ENCODE measurements at regions not wholly inside any gene's neighbourhood (a gene's known extent, or its start where the extent isn't known, plus 50 kb on each side); places are given as distances from the start of the nearest gene placed in this dataset.

- H3K4me3 ChIP-seq (replicated peaks in 1 of 3; ENCODE audit: insufficient read depth in 1 of 3, low read depth in 1 of 3, low read length in 3 of 3): no peak overlapping the region
- TF ChIP-seq FOS (IDR thresholded peaks at IDR 0.05; ENCODE audit: borderline replicate concordance, insufficient read depth, low read length): no peak
- TF ChIP-seq, protein P1, sequence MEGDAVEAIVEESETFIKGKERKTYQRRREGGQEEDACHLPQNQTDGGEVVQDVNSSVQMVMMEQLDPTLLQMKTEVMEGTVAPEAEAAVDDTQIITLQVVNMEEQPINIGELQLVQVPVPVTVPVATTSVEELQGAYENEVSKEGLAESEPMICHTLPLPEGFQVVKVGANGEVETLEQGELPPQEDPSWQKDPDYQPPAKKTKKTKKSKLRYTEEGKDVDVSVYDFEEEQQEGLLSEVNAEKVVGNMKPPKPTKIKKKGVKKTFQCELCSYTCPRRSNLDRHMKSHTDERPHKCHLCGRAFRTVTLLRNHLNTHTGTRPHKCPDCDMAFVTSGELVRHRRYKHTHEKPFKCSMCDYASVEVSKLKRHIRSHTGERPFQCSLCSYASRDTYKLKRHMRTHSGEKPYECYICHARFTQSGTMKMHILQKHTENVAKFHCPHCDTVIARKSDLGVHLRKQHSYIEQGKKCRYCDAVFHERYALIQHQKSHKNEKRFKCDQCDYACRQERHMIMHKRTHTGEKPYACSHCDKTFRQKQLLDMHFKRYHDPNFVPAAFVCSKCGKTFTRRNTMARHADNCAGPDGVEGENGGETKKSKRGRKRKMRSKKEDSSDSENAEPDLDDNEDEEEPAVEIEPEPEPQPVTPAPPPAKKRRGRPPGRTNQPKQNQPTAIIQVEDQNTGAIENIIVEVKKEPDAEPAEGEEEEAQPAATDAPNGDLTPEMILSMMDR (IDR thresholded peaks at IDR 0.05; ENCODE audit: extremely low read depth in 1 of 2, insufficient read depth in 1 of 2, low read depth in 1 of 2, low read length in 2 of 2): no peak
- TF ChIP-seq JUN (IDR thresholded peaks at IDR 0.05; ENCODE audit: borderline replicate concordance, insufficient read depth, insufficient read length, low read depth): no peak
- no peak for TF ChIP-seq POLR2A (IDR thresholded peaks at IDR 0.05; ENCODE audit: low read depth, low read length)
- TF ChIP-seq GATA2 (IDR thresholded peaks at IDR 0.05; ENCODE audit: insufficient read depth, insufficient read length, low read depth, low read length): no peak
- no peak for TF ChIP-seq MYC (IDR thresholded peaks at IDR 0.05; ENCODE audit: low read depth, low read length)
- no peak for TF ChIP-seq MAX (IDR thresholded peaks at IDR 0.05; ENCODE audit: insufficient read depth, insufficient read length)
- no peak for TF ChIP-seq POLR2AphosphoS5 (IDR thresholded peaks at IDR 0.05; ENCODE audit: insufficient read depth, low read depth, low read length)
- no peak for TF ChIP-seq EZH2 (IDR thresholded peaks at IDR 0.05; ENCODE audit: borderline replicate concordance, low read depth, low read length, severe bottlenecking)
- no peaks in the 10 kb centered on the region for H3K9me1 ChIP-seq (replicated peaks; ENCODE audit: control insufficient read depth, extremely low read depth, insufficient read depth, low read length)
- H3K27ac ChIP-seq (ENCODE audit: insufficient read depth, low read depth, low read length): no peak overlapping the region
- no TSS peak for BruUV-seq (replicated peaks)
- H3K36me3 ChIP-seq (ENCODE audit: control insufficient read depth in 2 of 2, extremely low read depth in 1 of 2, insufficient read depth in 2 of 2, low read length in 2 of 2): no peaks in the 10 kb centered on the region
- CTCF ChIA-PET: no interaction called here
- H3K27me3 ChIP-seq (ENCODE audit: control insufficient read depth in 2 of 2, insufficient read depth in 2 of 2, low read length in 2 of 2): peaks cover 2 to 9% of the 10 kb centered on the region in 2 experiments
- H2AFZ ChIP-seq (ENCODE audit: low read depth, low read length): no peak overlapping the region
- DNase-seq (ENCODE audit: low read depth, low spot score) (no peak), FAIRE-seq (no peak)
- H3K9me3 ChIP-seq (replicated peaks; ENCODE audit: control insufficient read depth, insufficient read depth, low read length): no peaks in the 10 kb centered on the region
- intact Hi-C loops (cut with micrococcal nuclease) (no loop called here), dilution Hi-C loops (cut with MboI; ENCODE audit: extremely low pct_ligation_motif_present, low sequenced_read_pairs) (no loop called here)
- no peak overlapping the region for H3K9ac ChIP-seq (replicated peaks; ENCODE audit: extremely low read depth, insufficient read depth, low read length)
- H4K20me1 ChIP-seq (replicated peaks; ENCODE audit: control insufficient read depth, extremely low read depth, insufficient read depth, low read length): no peaks in the 10 kb centered on the region
- POLR2A ChIA-PET: no interaction called here
- no peak overlapping the region for H3K4me2 ChIP-seq (ENCODE audit: insufficient read depth, low read length)
- H3K79me2 ChIP-seq (ENCODE audit: control insufficient read depth, insufficient read depth, low read length): no peaks in the 10 kb centered on the region
- H3K4me1 ChIP-seq (ENCODE audit: control insufficient read depth, extremely low read depth, insufficient read depth, low read length): no peaks in the 10 kb centered on the region
Observed at GRCh38 chr11:10946072-10946471, 88.2 kb upstream of the ZBED5 start.
